HG03432 (cell line): ENCODE measurements at regions not wholly inside any gene's neighbourhood (a gene's known extent, or its start where the extent isn't known, plus 50 kb on each side); places are given as distances from the start of the nearest gene placed in this dataset.

ENCODE experiments used
- ATAC-seq: cut with Tn5 transposase; IDR thresholded peaks from one replicate; pipeline ENCODE4 v1.9.1; 2021; ENCODE audit warnings: mild to moderate bottlenecking, moderate library complexity; ENCODE audit not compliant: unreplicated experiment

GRCh38 chr7:32273297-32273696 lies 203.1 kb upstream of the PDE1C start:
- ATAC-seq = no peak

- no peak for ATAC-seq
Measured at GRCh38 chr7:32266932-32267475, 196.8 kb upstream of the PDE1C start.

DNA sequence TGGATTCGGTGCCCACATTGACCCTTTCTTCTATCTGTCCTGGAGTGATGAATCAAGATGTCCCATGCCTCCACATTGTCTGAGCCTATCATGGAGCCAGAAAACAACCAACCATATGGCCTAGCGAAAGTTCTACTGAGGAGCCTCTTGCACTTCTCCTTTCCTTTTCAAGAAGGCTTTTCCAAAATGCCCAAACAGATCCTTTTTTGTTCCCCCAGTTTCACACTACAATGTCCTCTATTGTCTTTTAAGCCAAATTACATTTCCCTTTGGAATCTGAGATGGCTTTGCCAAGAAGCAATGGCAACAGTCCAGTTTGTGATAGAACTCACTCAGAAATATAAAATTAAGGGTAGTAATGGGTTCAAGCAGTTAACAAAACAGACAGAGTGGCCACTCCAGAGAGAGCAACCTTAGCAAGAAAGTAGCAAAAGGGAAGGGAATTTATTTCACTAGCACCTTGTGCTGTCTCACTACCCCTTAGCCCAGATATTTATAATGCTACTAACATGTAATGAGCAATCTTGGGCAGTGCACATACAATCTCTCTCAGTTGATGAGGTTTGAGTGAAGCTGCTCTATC lies 194.6 kb upstream of the PDE1C start:
- ATAC-seq = no peak

GRCh38 chr7:32263611-32264010 lies 193.4 kb upstream of the PDE1C start:
- no peak for ATAC-seq

- ATAC-seq = no peak
Measured at GRCh38 chr7:32262315-32262714, 192.1 kb upstream of the PDE1C start.

DNA sequence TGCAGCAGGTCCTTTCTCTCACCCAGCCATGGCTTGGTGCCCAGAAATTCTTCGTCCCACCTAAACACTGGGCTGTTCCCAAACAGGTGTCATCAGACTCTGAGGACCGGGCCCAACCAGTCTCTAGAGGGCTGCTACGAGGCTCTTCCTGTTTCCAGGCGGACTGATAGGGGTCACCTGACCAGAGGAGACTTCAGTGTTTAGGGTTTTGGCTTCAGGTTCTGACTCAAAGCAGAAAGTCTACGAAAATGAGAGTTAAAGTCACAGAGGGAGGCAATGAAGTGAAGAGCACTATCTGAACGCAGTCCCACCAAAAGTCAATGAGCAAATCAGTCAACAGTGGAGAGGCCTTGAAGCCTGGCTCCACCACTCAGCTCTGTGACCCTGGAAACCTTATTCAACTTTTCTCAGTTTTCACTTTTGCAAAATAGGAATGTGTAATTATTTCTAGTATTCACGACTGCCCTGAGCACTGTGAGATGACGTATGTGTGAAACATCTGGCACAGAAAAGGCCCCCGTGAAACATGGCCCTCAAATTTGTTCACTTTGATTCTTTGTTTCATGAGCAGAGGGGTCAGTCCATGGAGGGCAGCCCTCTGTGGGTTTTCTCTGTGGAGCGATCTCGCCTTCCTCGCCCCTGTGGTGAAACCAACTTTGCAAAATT lies 189.9 kb upstream of the PDE1C start:
- ATAC-seq = peak; percentile 96

- no peak for ATAC-seq
Measured at GRCh38 chr7:32258265-32258664, 188.1 kb upstream of the PDE1C start.

GRCh38 chr7:32257621-32258020 lies 187.4 kb upstream of the PDE1C start:
- no peak for ATAC-seq

DNA sequence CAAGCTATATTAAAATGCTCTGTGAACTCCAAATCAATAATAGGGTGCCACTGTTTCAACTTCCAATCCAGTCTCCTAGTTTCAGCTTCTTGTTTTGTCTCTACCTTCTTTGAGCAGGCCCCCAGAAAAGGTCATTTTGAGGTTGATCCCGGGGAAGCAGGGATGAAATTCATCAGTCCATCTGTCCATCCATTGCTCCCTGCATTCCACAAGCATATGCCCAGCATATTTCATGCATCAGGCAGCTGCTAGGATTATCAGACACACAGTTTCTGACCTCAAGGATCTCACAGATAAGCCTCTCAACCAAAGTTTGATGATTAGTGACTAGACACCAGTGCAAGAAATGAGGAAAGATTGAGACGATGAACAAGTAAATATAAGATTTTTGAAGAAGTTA lies 186.6 kb upstream of the PDE1C start:
- ATAC-seq = no peak

GRCh38 chr7:32256376-32256775 lies 186.2 kb upstream of the PDE1C start:
- ATAC-seq = no peak

DNA sequence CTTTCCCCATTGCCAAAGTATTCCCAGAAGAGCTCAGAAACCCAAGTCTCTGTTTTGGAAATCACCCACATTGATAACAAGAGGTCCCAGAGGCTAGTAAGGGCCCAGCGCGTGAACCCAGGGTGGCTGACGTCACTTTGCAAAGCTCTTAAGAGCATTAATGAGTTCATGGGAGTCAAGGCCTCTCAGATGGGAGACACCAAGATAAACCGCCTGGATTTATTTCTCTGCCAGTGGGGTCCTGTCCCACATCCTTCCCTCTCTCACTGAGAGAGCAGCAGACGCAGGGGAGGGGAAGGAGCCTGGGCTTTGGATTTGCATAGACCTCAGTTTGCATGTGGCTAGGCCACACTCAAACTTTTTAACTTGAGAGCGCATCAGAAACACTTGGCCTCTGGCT lies 184.8 kb upstream of the PDE1C start:
- no peak for ATAC-seq

DNA sequence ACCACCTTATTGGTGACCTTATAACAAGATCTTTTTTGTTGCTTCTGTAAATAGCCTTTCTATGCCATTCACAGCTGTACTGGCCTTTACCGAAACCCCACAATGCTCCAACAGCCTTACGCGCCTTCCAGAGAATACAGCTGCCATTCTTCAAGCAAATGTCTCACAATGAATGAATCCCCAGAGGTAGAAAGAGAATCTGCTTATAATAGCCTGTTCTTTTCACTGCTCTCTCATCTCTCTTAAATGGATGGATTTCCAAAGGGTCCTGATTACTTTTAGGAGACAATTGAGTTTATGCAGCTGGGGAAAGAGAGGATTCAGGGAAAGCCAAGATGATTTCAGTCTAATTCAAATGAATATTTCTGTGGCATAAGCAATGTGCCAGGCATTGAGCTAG lies 183.1 kb upstream of the PDE1C start:
- no peak for ATAC-seq

DNA sequence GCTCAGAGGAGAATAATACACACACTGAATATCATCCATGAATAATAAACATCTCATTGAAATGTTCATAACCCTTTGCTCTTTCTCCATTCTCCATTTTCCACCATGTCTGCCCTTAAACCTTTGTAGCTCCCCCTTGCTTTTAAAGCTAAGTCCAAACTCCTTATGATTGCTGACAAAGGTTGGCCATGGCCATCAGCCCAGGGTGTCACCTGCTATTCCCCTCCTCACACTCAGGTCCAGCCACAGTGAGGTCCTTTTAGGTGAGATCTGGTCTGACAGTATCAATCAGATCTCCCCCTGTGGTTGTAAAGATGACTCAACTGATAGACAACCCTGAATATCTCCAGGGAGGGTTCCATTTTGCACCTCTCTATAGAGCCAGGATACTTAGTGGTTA lies 181.5 kb upstream of the PDE1C start:
- no peak for ATAC-seq

GRCh38 chr7:32250471-32251260 lies 180.5 kb upstream of the PDE1C start:
- no peak for ATAC-seq

GRCh38 chr7:32250003-32250402 lies 179.8 kb upstream of the PDE1C start:
- no peak for ATAC-seq

DNA sequence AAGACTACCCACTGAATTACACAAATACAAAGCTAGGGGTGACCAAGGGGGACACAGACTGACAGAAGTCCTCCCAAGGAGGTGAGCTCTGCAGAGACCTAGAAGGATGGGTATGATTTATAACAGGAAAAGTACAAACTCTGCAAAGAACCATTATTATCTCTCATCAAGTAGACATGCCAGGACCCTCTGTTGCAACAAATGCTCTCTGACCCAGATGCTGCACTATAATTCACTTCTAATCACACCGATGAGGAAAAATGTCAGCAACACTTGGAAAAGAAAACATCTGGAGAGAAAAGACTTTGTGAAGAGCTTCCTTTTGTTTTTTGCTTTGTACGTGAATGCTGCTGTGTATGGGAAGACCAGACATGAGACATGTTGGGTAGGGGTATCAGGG lies 178.3 kb upstream of the PDE1C start:
- no peak for ATAC-seq

GRCh38 chr7:32244806-32245345 lies 174.7 kb upstream of the PDE1C start:
- ATAC-seq = no peak

GRCh38 chr7:32243687-32244290 lies 173.6 kb upstream of the PDE1C start:
- no peak for ATAC-seq

- ATAC-seq = no peak
Measured at GRCh38 chr7:32242436-32242835, 172.2 kb upstream of the PDE1C start.

GRCh38 chr7:32241636-32242035 lies 171.4 kb upstream of the PDE1C start:
- no peak for ATAC-seq

DNA sequence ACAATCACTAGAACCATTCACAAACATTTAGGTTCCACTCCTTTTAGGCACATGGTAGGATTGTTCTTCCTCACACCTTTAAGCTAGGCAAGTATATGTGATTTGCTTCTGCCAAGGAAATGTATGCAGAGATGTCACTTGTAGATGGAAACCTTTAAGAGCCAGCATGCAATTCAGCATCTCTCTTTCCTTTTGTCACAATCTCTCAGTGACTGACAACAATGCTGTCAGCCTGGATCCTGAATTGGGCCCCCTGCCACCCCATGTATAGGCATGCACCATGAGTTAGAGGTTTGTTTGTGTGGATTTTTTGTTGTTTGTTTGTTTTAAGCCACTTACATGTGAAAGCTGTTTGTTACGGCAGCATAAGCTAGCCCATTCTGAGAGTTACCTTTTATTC lies 169.6 kb upstream of the PDE1C start:
- ATAC-seq = no peak
